Smooth muscle cell (in vitro differentiated cells): ENCODE measurements at regions not wholly inside any gene's neighbourhood (a gene's known extent, or its start where the extent isn't known, plus 50 kb on each side); places are given as distances from the start of the nearest gene placed in this dataset.

Experiments used
- DNase-seq: peaks from one replicate; lab custom pipeline; 2025; ENCODE audit not compliant: unreplicated experiment; lab: John Stamatoyannopoulos, UW
- H2AFZ ChIP-seq: fragments of 200-600 bp; sonication (generic); 2 replicates; pipeline ENCODE4 v1.6.0; 2016; ENCODE audit warnings: antibody characterized with exemption, low read depth, mild to moderate bottlenecking
- H3F3A ChIP-seq: fragments of 200-600 bp; sonication (generic); 2 replicates; pipeline ENCODE4 v1.6.0; 2017; ENCODE audit warnings: antibody characterized with exemption, low read depth
- H3K27ac ChIP-seq: fragments of 200-600 bp; sonication (generic); 2 replicates; pipeline ENCODE4 v1.5.1; 2016; ENCODE audit warnings: low read depth, mild to moderate bottlenecking
- H3K27me3 ChIP-seq: fragments of 200-600 bp; sonication (generic); 2 replicates; pipeline ENCODE4 v1.6.1; 2016; ENCODE audit warnings: low read depth, mild to moderate bottlenecking
- H3K36me3 ChIP-seq: fragments of 200-600 bp; sonication (generic); 2 replicates; pipeline ENCODE4 v1.5.1; 2016; ENCODE audit warnings: low read depth
- H3K4me1 ChIP-seq: fragments of 200-600 bp; sonication (generic); 2 replicates; pipeline ENCODE4 v1.5.1; 2016; ENCODE audit warnings: low read depth
- H3K4me2 ChIP-seq: fragments of 200-600 bp; sonication (generic); 2 replicates; pipeline ENCODE4 v1.6.0; 2016; ENCODE audit warnings: mild to moderate bottlenecking
- H3K4me3 ChIP-seq: fragments of 200-600 bp; sonication (generic); 2 replicates; pipeline ENCODE4 v1.5.1; 2016; ENCODE audit warnings: mild to moderate bottlenecking
- H3K79me2 ChIP-seq: fragments of 200-600 bp; sonication (generic); 2 replicates; pipeline ENCODE4 v1.6.0; 2016; ENCODE audit warnings: low read depth, mild to moderate bottlenecking
- H3K9ac ChIP-seq: fragments of 200-600 bp; sonication (generic); 2 replicates; pipeline ENCODE4 v1.6.0; 2016; ENCODE audit warnings: low read depth
- H3K9me3 ChIP-seq: fragments of 200-600 bp; sonication (generic); replicated peaks from 2 replicates; pipeline ENCODE4 v1.5.1; 2016; ENCODE audit warnings: low read depth
- H4K20me1 ChIP-seq: fragments of 200-600 bp; sonication (generic); 2 replicates; pipeline ENCODE4 v1.6.0; 2016; ENCODE audit warnings: low read depth
- CTCF ChIP-seq: fragments of 200-600 bp; sonication (generic); IDR thresholded peaks from 2 replicates; pipeline ENCODE4 v1.5.1; 2017; ENCODE audit warnings: borderline replicate concordance, mild to moderate bottlenecking, antibody characterized with exemption; ENCODE audit not compliant: insufficient read depth, poor library complexity, severe bottlenecking
- WGBS: methylation state at CpG from one replicate; pipeline ENCODE4 v1.1.7; 2016; ENCODE audit warnings: low lambda C conversion rate; 5-methylcytosine and 5-hydroxymethylcytosine counted together

DNA sequence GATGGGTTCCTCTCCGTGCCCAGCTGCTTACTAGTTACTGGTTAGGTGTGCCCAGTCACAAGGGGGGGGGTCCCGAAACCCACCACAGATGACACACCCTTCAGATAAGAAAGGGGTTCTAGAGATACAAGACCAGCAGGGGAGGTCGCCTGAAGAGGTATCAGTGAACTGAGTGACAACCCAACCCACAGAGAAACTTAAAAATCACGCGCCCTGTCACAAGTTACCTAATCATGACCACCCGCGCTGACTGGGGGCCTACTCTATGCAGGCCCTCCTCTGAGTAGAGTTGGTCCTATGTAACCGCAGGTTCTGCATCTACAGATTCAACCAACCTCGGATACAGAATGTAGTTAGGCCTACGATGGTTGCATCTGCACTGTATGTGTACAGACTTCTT is 210.3 kb upstream of the SFSWAP start:
- no peak for TF ChIP-seq CTCF
- Histone ChIP-seq H3K36me3 (no peaks in the 10 kb centered on the region), H3K4me1 (no peaks in the 10 kb centered on the region), H3K27me3 (peaks cover 11% of the 10 kb centered on the region), H3K4me3 (no peak overlapping the region), H2AFZ (no peak overlapping the region), H3K79me2 (no peaks in the 10 kb centered on the region), H3K4me2 (no peak overlapping the region), H3K9ac (no peak overlapping the region), H3K9me3 (no peaks in the 10 kb centered on the region), H3F3A (no peaks in the 10 kb centered on the region), H3K27ac (no peak overlapping the region), H4K20me1 (no peaks in the 10 kb centered on the region)
- no peak for DNase-seq
- 78% methylated on average over 10 of the region's 10 CpGs for WGBS

DNA sequence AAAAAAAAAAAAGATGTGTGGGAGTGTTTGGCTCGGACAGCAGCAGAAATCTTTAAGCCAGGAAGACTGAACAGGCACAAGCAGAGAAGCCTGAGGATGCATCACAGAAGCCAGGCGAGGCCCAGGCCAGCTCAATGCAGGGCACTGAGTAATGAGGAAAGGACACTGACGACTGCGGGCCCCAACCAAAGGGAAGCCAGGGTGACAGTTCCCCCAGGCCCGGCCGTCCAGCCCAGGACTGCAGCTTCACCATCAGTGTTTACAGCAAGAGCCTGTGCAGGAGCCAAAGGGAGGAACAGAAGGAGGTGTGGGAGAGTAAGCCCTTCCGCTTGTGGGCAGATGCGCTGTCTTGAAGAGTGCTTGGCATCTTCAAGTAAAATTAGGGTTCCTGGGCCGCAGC is 205.3 kb upstream of the SFSWAP start:
- H3K9me3 ChIP-seq = no peaks in the 10 kb centered on the region
- WGBS = 70% methylated on average over 9 of the region's 9 CpGs

GRCh38 chr12:131506426-131506825 is 204.5 kb upstream of the SFSWAP start:
- H3K79me2 ChIP-seq = no peaks in the 10 kb centered on the region
- no peak overlapping the region for H3K4me2 ChIP-seq
- no peaks in the 10 kb centered on the region for H3K36me3 ChIP-seq
- no peak overlapping the region for H2AFZ ChIP-seq
- 86% methylated on average over 6 of the region's 6 CpGs for WGBS
- DNase-seq = no peak
- H4K20me1 ChIP-seq = no peaks in the 10 kb centered on the region
- no peaks in the 10 kb centered on the region for H3K4me1 ChIP-seq
- no peaks in the 10 kb centered on the region for H3K27me3 ChIP-seq
- H3K9me3 ChIP-seq = no peaks in the 10 kb centered on the region
- H3K9ac ChIP-seq = no peak overlapping the region
- H3K4me3 ChIP-seq = no peak overlapping the region
- H3F3A ChIP-seq = no peaks in the 10 kb centered on the region
- no peak overlapping the region for H3K27ac ChIP-seq
- no peak for TF ChIP-seq CTCF

More for the DNA sequence above, 205.3 kb upstream of the SFSWAP start:
- Histone ChIP-seq H3K36me3 (no peaks in the 10 kb centered on the region), H3K4me1 (no peaks in the 10 kb centered on the region), H2AFZ (no peak overlapping the region), H3K9ac (no peak overlapping the region), H3K79me2 (no peaks in the 10 kb centered on the region), H3K4me2 (no peak overlapping the region), H3F3A (no peaks in the 10 kb centered on the region), H3K4me3 (no peak overlapping the region), H4K20me1 (no peaks in the 10 kb centered on the region), H3K27ac (no peak overlapping the region), H3K27me3 (no peaks in the 10 kb centered on the region)
- TF ChIP-seq CTCF = no peak
- DNase-seq = no peak

DNA sequence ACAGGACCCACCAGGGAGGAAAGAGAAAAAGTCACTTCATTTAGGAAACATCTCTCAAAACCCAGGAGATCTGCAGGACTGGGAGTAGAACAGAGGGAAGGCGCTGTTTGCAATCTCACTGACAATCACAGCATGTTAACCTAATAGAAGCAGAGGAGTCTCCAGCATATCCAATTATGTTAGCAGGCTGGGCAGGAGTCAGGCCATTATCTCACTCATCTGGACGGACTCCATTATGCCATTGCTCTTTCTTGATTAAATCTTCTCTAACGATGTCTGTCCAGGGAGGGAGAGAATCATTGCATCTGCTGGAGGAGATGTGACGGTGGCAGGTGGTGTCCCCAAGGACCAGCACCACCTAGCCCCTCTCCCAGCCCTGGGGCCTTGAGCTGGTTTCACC is 203.8 kb upstream of the SFSWAP start:
- H3K27ac ChIP-seq = no peak overlapping the region
- no peaks in the 10 kb centered on the region for H3K36me3 ChIP-seq
- no peaks in the 10 kb centered on the region for H3F3A ChIP-seq
- no peaks in the 10 kb centered on the region for H3K27me3 ChIP-seq
- no peaks in the 10 kb centered on the region for H4K20me1 ChIP-seq
- no peak for DNase-seq
- no peak overlapping the region for H3K9ac ChIP-seq
- no peaks in the 10 kb centered on the region for H3K4me1 ChIP-seq
- WGBS = 79% methylated on average over 4 of the region's 4 CpGs
- no peaks in the 10 kb centered on the region for H3K9me3 ChIP-seq
- H3K4me2 ChIP-seq = no peak overlapping the region
- TF ChIP-seq CTCF = no peak
- H2AFZ ChIP-seq = no peak overlapping the region
- H3K4me3 ChIP-seq = no peak overlapping the region
- H3K79me2 ChIP-seq = no peaks in the 10 kb centered on the region
